Stimulated activated CD4-positive, alpha-beta T cell treated with anti-CD3 and anti-CD28 coated beads, Interleukin-15, amount 100 ng/mL, for 48 hours (primary cell): ENCODE measurements at regions not wholly inside any gene's neighbourhood (a gene's known extent, or its start where the extent isn't known, plus 50 kb on each side); places are given as distances from the start of the nearest gene placed in this dataset.
"Not testable (repeated sequence)": the region's sequence is repeated elsewhere in the genome, so short reads cannot be mapped to it uniquely, and the experiment has no call there.

Experiments
- DNase-seq, 2 donors: peaks; one replicate each; pipeline ENCODE4 v3.0.0-alpha.2; 2020; ENCODE audit warnings: low read depth in 2 of 2

DNA sequence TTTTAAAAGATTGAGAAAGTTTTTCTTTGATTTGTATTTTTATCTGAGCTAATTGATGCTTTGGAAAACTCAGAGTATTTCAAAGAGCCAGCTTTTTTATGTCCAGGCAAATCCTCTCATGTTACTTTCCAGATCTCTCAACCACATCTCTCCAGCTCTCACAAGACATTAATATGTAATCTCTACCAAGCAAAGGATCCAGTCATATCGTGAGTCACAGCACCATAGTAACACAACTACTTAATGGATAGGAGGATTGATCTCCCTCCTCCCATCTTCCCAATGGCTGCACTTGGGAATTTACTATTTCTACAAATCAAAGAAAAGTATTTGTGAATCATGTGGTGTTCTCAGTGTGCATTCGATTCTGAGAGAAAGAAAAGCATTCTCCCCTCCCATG lies 63.3 kb downstream of the POU4F1 start:
- DNase-seq: no peak

DNA sequence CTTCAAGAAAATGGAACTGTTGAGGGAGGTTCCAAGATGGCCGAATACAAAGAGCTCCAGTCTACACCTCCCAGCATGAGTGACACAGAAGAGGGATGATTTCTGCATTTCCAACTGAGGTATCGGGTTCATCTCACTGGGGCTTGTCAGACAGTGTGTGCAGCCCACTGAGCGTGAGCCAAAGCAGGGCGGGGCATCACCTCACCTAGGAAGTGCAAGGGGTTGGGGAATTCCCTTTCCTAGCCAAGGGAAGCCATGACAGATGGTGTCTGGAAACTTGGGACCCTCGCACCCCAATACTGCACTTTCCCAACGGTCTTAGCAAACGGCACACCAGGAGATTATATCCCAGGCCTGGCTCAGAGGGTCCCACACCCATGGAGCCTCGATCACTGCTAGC lies 77.3 kb downstream of the POU4F1 start:
- DNase-seq: not testable (repeated sequence)

DNA sequence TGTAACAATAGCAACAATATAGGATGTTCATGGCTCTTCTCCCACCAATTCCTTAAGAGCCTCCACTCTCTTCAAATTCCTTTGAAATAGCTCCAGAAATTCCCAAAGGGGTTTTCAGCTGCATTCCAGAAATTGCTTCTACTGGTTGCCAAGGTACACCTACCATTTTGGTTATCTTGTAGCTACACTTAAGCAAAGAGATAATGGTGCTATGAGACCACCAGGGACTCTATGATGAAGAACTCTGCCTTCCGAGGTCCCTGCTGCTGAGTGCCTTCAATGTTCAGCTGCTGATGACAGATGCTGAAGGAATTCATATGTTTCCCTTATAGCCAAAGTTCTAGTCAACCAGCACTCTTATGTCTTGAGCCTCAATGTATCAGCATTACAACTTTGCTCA lies 78.4 kb downstream of the POU4F1 start:
- DNase-seq: no peak

DNA sequence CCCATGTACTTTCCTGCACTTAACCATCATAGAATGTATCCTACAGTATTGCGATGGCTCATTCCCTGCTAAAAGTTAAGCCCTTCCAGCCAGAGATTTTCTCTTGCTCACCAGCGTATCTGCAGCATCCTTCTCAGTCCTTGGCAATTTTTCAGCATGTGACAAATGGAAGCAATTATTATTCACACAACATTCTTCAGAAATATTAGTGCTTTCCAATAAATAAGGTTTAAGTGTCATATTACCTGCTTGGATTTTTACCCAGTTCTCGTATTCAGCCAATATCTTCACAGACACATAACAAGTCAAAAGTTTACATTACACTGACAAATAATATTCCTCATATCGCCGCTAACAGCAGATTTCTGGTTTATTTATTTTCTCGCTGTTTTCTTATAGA lies 82.3 kb downstream of the POU4F1 start:
- DNase-seq: no peak

DNA sequence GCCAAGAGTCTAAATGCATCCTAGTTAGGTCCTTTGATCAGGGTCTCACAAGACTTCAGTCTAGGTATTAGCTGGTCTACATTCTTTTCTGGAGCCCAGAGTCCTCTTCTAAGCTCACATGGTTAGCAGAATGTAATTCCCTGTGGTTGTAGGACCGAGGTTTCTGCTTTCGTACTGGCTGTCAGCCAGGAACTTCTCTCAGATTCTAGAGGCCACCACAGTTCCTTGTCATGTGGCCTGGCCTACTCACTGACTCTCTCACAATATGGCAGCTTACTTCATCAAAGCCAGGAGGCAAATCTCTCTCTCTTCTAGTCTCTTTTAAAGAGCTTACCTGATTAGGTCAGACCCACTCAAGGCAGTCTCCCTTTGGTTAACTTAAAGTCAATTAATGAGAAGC lies 82.9 kb downstream of the POU4F1 start:
- no peak for DNase-seq

DNA sequence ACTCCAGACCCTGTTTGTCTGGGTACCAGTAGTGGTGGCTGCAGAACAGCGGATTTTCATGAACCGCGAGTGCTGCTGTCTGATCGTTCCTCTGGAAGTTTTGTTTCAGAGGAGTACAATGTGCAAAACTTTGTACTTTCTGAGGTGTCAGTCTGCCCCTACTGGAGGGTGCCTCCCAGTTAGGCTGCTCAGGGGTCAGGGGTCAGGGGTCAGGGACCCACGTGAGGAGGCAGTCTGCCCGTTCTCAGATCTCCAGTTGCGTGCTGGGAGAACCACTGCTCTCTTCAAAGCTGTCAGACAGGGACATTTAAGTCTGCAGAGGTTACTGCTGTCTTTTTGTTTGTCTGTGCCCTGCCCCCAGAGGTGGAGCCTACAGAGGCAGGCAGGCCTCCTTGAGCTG lies 84.9 kb downstream of the POU4F1 start:
- not testable (repeated sequence) for DNase-seq

DNA sequence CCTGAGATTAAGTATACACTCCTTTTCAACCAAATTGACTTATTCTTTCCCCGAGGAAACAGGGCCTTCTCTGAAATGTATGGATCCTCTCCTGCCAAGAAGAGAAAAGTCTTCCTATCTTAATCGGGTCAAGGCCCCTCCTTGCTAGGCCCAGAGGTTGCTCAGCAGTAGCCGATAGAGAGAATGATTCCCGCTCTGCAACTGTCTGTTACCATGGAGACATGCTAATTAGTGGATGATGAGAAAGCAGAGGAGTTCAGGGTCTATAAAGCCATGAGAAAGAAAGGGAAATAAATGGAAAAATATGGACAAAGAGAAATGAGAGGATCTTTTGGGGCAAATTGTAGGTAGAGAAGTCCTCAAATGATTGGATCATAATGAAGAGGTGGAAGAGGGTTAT lies 103.5 kb downstream of the POU4F1 start:
- DNase-seq: no peak

DNA sequence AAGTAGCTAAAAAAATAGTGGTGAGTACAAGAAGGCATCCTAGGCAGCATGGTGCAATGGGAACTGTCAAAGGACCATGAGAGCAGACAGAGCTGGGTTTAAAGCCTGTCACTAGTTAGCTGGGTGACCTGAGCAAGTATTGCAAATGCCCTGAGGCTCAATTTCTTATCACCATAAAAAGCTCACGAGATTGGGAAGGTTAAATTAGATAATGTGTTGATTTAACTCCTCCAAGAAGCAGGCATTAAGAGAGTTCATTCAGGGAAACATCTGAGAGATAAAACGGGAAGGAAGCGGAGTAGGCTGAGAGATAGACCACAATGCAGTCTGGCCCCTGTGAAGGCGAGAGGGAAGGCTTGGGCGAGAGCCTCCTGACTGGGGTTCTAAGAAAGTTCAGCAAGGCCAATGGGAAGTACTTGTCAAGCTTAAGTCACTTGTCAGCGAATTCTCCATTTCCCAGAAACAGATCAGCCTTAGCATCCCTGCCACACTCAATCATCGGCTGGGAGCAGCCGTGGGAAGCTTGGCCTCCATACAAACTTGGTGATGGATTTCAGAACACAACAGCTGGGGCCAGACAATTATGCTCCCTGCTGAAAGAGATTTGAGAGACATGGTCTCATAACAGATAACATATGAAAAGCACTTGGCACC lies 105.5 kb downstream of the POU4F1 start:
- DNase-seq: no peak

DNA sequence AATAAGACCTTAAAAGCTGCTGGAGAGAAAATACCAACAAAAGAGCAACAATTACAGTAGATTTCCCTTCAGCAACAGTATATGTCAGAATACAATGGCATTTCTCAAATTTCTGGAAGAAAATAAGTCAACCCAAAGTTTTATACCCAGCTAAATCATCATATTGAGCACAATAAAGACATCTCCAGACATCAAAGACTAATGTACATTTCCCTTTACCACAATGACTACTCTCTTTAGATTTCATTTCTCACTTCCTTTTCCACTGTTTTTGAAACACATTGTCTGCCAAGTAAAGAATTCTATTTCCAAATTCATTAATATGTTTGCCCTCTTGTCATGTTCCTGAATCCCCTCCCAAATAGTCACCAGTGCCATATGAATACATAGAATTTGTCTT lies 111.4 kb downstream of the POU4F1 start:
- no peak for DNase-seq

DNA sequence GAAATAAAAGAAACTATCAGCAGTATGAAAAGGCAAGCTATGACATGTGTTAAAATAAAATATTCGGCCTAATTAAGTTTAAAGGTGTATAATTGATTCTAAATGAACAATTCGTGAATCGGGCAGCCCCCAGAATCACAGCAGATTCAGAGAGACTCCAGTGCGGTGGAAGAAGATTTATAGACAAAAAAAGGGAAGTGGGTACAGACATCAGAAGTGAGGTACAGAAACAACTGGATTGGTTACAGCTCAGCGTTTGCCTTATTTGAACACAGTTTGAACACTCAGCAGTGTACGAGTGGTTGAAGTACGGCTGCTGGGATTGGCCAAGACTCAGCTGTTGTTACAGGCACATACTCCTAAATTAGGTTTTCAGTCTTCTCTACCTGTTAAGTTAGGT lies 113.1 kb downstream of the POU4F1 start:
- not testable (repeated sequence) for DNase-seq

DNA sequence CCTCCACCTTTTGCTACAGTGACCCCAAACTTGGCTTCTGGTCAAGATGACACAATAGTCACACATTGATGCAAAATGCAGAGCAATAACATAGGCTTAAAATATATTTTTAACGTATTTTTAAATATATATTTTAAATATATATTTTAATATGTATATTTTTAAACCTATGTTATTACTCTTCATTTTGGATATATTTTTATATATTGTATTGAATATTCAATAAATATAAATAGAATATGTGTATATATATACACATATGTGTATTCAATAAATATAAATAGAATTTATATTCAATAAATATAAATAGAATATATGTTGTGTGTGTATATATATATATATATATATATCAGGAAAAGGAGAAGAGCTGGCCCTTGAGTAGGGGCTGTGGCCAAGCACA lies 115.6 kb downstream of the POU4F1 start:
- DNase-seq: no peak

DNA sequence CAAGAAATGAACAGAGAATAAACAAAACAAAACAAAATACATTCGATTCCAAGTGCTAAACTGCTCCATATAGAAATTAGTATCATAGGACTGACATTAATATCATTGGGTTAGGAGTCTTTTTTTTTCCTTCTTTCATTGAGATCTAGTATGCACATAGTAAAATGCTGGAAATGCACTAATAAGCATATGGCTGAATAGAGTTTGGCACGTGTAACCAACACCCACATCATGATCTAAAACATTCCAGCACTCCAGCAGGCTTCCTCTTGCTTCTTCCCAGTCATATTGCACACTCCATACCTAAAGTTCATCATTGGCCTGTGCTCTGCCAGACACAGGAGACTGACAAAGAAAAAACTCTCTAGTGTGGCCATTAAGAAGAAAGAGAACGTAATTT lies 117.5 kb downstream of the POU4F1 start:
- no peak for DNase-seq

DNA sequence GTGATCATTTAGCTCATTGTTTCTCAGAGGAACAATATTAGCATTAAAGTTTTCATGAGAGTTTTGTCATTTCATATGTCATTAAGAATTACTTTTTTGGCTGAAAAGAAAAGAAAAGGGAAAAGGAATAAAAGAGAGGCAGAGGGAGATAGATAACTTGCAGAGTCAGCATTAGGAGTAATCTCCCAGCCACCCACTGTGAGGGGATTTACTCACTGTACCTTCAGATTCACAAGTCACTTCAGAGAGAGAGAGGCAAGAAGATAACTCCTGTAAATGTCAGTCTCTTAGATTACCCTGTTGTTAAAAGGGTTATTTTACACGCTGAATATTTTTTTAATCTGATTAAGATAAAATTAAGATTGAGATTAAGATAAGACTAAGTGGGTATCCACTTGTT lies 125.2 kb downstream of the POU4F1 start:
- DNase-seq: no peak

DNA sequence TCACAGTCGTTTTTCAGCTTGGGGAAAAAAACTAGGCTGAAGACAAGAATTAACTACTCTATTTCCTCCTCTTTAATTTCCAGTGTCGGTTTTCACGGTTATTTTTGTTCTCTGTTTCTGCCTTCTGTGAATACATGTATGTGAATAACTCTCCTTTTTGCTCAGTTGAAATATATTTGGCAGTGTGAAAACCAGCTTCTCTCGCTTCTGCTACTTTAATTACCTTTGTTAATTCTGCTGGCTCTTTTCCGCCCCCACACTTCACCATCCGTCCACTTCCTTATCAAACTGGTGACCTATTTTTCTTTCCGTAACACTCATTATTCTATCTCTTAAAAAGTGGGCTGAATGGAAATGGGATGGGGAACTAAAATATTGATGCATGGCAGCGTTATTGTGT lies 126.4 kb downstream of the POU4F1 start:
- DNase-seq: no peak

DNA sequence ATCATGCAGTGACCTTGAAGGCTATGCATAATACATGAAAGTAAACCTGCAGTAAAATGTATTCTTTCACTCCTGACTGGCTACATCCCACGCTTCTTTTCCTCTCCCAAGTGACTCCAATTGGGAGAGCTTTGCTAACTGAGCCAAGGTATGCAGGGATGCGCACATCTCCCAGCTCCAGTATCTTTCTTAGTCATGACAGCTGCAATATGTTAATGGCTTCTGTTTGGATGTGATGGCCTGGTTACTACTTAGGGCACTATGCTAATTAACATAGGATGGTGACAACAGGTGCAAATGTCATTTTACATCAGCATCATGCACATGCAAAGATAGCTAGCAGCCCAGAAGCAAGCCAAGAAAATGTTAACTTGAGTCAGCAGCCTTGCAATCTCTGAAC lies 134.7 kb downstream of the POU4F1 start:
- DNase-seq: no peak

DNA sequence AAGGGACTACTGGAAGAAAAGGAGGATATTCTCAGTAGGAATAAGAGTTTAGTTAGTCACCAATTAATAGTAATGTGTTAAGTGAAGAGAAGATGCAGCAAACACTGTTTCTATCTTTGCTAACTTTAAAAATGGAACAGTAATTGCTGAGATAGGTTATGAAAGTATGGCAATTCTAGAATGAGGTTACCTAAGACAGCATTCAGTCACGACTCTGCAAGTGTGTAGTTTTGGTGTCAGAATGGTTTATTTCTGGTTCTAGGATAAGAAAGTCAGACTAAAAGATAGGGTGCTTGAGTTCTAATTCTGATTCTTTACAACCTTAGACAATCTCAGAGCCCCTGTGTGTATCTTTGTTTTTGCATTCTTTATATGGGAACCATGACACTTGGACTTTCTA lies 138.1 kb downstream of the POU4F1 start:
- no peak for DNase-seq

DNA sequence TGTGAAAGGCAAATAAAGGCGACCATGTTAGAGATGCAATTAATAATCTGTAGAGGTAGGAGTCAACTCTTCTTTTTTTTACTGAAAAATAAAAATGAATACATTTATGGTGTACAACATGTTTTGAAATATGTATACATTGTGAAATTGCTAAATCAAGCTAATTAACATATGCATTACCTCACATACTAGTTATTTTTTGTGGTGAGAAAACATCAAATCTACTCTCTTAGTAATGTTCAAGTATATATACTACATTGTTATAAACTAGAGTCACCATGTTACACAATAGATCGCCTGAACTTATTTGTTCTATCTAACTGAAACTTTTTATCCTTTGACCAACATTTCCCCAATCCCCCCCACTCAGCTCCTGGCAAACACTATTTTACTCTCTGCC lies 143.2 kb downstream of the POU4F1 start:
- no peak for DNase-seq

DNA sequence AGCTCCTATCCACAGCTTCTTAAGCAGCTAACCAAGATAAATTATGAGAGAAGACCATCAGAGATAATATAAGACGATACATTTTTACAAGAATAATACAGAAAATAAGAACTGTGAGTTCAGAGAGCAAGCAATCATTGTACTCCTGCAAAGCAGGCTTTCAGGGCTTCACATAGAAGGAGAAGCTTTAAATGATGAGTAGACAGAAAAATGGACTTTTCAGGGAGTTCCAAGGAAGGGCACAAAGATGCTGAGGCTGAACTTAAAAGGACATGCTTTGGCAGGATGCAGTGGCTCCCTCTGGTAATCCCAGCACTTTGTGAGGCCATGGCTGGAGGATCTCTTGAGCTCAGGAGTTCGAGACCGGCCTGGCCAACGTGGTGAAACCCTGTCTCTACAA lies 159.5 kb downstream of the POU4F1 start:
- no peak for DNase-seq

DNA sequence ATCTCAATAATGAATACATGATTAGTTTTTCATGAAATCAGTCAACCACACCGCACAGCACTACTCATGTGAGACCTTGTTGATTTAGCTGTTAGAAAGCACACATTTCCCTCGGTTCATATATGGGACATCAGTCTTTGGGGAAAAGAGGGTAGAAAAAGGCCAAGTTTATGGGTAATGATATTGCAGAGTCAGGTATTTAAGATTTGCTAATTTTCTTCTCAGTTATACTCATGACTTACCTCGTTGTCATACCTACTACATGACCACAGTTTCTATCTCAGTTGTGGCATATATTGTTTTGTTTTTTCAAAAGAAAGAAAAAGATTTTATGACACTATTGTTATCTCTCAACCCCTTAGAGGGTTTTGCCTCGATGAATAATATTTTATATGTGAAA lies 165.6 kb downstream of the POU4F1 start:
- DNase-seq: no peak

DNA sequence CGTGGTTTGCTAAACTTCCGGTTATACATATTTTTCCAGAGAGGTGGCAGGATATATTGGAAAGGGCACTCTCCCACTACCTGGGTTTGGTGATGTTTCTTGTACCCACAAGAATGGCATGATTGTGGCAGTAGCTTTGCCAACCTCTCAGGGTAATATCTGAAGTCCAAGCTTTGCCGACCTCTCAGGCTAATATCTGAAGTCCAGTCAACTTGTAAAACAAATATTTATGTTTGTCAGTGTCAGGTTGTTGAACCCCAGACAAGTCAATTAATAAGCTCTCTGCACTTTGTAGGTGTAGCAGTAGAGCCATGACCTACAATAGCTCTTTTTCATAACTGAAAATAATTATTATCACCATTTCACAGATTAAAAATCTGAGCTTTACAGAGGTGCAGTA lies 167.0 kb downstream of the POU4F1 start:
- DNase-seq: no peak

DNA sequence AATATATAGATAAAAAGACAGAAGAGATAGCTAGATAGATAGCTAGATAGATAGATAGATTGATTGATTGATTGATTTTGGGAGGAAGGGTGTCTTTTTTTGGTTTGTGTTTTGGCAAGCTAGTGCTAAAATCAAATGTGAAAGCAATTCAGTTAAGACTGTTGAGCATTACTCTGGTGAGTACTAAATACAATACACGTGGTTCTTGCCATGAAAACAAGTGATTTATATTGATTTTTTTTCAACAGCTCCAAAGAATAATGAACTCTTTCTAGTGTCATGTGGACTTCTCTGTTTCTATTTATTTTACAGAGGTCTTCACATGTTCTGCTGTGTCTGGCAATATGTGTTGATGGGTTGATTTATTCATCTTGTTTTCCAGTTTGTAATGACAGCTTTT lies 172.0 kb downstream of the POU4F1 start:
- no peak for DNase-seq

DNA sequence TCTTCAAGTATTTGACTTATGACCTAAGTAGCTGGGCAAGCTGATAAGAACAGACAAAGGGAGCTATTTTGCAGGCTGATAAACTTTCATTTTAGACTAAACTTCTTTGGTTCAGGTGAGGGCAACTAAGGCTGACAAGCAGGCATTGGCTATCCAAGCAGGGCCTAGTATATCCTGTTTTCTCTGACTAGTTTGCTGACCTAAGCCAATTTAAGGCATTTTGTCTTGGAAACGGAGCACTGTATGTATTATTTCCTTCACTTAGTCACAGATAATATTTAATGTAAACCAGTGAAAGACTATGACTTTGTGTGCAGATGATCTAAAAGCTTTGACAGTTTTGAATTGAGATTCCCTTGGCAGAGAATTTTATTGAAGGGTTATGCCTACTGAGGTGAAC lies 172.5 kb downstream of the POU4F1 start:
- no peak for DNase-seq

DNA sequence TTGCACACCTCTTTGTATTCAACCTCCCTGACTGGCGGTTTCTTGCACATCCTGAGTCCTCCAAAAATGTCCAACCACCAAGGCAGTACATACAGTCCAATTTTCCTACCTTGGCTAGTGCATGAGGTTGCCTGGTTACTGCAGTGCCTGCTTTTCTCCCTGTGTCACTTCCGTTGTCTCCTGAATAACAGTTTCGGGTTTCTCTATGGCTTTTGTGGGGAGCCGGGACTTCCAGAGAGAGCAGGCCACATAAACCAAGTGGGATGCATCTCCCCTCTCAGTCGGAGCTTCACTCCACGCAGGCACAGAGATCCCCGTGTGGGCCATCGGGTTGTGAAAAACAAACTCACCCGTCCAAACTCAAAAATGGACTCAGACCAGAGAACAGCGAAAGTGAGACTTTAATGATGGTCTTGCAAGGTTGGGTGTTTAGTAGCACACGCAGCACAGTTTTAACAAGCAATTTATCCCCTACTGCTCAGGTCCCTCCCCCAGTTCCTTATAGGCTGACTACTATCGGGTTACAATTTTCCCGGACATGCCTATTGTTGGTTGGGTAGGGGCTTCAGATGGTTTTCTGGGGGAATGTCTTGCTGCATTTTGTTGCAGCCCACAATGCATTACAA lies 173.1 kb downstream of the POU4F1 start:
- DNase-seq: no peak

DNA sequence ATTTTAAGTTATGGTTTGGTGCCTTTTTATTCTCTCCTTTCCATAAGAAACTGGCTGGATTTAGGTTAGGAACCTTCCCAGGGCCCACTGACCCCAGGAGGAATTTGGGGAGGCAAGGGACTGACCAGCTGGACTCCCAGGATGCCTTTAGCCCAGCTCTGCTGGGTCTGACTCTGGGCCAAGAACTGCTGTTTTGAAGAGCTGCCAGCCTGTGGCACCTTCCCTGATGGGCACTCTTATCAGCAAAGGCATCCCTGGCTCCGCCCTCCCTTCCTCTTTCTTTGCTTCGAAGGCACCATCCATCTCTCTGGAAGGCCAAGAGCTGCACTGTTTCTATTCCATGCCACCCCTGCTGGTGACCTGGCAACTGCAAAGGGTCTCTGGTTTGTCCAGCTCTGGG lies 174.7 kb downstream of the POU4F1 start:
- no peak for DNase-seq
